ENCODE measurements at regions not wholly inside any gene's neighbourhood (a gene's known extent, or its start where the extent isn't known, plus 50 kb on each side); places are given as distances from the start of the nearest gene placed in this dataset.

DNA sequence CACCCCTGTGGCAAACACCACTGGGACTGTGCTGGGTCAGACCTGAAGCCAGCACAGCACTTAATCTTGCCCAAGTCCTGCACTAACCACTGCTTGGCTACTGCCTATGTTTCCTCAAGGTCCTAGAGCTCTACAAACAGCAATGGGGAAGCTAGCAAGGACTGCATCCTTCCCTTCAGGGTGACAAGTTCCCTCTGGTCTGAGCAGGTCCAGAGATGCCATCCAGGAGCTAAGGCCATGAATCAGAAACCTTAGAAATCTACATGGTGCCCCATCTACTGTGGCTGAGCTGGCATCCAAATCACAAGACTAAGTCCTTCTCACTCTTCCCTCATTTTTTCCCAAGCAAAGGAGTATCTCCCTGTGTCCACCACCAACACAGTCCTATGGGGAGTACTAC lies 239.7 kb upstream of the UGT8 start:
- no peak for DNase-seq (ENCODE audit: low read depth in 1 of 2, low spot score in 1 of 2)

DNA sequence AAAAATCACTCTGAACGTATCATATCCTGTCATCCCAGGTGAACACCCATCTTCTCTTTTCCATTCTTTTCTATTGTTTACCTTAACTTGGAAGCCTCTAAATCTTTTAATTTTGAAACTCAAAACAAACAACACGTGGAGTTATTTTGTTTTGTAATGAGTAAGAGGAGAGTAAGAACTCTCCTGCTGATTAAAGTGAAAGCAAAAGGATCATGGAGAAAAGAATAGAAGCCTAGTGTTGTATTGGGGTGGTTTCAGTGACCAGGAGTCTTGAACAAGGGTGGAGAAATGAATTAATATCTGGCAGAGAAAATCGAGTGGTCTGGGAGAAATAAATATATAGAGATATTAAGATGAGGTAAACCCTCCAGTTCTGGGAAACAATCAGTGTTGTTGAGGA lies 237.4 kb upstream of the UGT8 start:
- DNase-seq (ENCODE audit: low read depth in 1 of 2, low spot score in 1 of 2), result no peak

DNA sequence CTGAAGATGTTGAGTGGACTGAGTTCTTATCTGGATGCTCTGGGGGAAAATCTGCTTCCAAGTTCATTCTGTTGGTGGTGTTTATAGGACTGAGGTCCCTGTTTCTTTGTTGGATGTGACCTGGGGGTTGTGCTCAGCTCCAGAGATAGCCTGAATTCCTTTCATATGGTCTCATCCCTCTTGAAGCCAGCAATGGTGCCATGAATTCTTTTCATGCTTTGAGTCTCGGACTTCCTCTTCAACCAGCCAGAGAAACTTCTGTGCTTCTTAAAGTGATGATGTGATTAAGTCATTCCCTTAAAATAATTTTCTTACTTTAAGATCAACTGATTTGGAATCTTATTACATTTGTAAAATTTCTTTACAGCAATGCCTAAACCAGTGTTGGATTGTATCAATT lies 233.8 kb upstream of the UGT8 start:
- DNase-seq (ENCODE audit: low read depth in 1 of 2, low spot score in 1 of 2), result no peak

DNA sequence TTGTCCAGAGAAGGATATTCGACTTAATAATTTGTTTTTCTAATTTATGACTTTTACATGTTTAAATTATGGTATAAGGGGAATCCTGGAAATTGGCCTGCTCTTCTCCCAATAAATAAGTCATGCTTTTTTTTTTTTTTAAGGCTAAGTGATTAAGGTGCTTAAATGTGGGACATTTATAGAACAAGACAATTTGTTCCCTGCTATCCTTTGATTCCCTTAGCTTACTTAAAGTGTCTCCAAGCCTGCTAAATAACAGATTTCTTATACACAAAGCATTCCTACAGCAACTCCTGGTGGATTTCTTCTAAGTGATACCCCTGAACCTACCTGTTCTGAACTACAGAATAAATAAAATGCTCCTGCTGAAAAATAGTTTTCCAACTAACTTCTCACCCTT lies 233.0 kb upstream of the UGT8 start:
- DNase-seq (ENCODE audit: low read depth in 1 of 2, low spot score in 1 of 2), result no peak

DNA sequence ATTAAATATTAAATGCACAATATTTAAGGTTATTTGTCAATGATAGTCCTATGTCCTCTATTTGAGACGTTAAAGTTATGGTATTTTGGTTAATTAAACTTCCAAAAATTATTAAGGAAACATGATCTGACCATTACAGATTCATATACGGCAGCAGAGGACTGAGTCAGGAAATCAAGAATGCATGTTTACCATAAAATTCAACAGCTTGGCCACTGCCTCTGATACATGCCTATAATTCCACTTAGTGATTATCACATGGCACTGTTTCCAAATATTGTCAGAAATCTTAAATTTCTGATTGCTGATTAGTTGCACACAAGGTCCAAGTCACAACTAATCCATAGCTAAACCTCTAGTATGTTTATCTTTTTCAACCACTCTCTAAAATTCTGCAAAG lies 232.2 kb upstream of the UGT8 start:
- DNase-seq (ENCODE audit: low read depth in 1 of 2, low spot score in 1 of 2), result no peak

DNA sequence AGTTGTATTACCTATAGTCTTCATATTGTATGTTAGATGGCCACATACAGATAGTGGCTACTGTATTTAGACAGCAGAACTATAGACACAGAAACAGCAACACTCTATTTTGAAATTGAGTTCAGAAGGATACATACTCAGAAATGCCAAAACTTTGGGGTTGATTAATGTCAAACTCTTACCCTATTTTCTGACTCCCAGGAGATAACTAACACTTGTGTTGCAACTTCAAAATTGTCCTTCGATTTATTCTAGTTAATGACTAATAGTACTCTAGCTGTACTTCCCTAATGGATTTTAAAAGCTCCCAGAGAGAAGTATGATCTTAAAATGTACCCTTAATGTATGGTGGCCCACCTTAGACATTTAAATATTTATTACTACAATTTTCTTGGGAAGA lies 229.9 kb upstream of the UGT8 start:
- no peak for DNase-seq (ENCODE audit: low read depth in 1 of 2, low spot score in 1 of 2)

DNA sequence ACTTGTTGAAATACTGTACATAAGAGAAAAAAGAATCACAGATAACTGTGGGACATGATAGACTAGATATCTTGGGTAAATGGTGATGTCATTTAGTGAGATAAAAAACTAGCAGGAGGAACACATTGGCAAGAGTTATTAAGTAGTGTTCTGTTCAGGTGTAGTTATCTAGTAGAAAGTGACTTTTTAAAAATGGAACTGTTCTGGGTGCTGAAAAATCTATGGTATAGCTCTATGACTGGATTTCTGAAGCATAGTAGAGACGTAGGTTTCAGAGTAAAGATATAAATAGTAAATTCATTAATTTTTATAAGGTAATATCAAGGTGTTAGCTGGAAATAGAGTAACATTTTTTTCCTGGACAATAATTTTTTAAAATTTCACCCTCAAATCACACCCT lies 225.1 kb upstream of the UGT8 start:
- no peak for DNase-seq (ENCODE audit: low read depth in 1 of 2, low spot score in 1 of 2)

DNA sequence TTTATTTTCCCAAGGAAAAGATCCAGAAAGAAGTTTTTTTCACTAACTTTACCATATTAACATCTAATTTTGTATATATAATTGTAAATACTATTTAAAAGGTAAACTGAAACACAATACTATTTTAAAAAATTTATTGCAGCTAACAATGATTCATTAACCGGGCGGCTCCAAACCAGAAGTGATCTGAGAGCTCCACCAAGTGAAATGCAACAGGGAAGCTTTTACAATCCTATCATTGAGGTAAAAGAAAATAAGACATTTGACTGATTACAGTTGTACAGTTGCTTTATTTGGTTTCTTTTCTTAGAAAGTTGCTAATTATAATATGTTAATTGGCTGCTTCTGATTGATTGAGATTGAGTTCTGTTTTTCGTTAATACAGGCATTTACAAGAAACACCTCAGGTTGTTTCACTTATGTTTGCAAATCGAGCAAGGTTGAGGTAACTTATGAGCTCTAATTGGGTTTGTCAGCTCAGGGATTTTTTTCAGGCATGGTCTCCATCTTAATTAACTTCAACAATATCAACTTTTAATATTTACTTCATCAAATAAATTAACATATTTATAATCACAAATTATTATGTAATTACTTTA lies 220.2 kb upstream of the UGT8 start:
- DNase-seq (ENCODE audit: low read depth in 1 of 2, low spot score in 1 of 2), result no peak

DNA sequence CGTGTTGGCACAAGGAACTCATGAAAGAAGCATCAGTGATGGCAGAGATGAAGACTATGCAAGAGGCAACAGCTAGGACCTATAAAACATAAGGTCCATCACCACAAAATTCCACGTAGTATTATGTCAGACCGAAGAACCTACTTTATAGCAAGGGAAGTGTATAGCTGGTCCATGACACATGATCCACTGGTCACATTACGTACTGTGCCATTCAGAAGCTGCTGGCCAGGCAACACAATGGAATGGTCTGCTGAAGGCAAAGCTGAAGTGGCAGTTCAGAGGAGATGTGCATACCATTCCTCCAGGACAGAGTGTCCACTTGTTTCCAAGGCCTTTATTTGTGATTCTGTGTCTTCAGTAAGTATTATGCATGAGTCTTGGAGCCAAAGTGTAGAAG lies 215.5 kb upstream of the UGT8 start:
- no peak for DNase-seq (ENCODE audit: low read depth in 1 of 2, low spot score in 1 of 2)

DNA sequence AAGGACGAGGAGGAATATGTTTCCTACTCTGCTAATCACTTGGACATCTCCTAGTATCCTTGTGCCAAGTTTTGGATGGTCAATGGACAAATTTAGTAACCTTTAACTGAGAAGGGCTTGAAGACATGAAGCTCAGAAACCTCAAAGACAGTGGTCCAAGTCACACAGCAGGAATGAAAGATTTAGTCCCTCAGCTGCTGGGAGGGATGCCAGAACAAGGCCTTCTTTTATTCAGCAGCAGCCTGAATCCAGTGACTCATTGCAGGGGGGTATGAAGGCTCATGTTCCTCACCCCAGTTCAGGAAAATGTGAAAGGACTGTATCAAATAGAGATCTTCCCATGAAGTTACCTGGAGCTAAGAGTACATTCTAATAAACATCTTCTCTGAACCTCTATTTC lies 214.9 kb upstream of the UGT8 start:
- no peak for DNase-seq (ENCODE audit: low read depth in 1 of 2, low spot score in 1 of 2)

DNA sequence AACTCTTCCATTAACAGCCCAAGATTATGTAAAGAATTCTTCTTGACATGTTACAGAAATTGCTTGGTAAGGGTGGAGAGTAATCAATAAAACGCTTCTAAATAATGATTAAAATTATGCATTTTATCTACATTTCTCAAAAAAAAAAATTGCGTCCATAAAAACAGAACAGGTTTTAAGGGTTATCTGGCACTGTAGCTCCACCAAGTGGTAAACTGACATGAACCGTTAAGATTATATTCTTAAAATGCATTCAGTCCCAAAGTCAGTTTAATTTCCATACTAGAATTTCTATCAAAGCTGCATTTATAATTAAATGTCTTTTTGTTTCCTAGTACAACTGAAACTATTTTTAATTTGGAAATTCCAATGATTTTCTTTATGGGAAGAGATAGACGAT lies 214.0 kb upstream of the UGT8 start:
- DNase-seq (ENCODE audit: low read depth in 1 of 2, low spot score in 1 of 2), result no peak

DNA sequence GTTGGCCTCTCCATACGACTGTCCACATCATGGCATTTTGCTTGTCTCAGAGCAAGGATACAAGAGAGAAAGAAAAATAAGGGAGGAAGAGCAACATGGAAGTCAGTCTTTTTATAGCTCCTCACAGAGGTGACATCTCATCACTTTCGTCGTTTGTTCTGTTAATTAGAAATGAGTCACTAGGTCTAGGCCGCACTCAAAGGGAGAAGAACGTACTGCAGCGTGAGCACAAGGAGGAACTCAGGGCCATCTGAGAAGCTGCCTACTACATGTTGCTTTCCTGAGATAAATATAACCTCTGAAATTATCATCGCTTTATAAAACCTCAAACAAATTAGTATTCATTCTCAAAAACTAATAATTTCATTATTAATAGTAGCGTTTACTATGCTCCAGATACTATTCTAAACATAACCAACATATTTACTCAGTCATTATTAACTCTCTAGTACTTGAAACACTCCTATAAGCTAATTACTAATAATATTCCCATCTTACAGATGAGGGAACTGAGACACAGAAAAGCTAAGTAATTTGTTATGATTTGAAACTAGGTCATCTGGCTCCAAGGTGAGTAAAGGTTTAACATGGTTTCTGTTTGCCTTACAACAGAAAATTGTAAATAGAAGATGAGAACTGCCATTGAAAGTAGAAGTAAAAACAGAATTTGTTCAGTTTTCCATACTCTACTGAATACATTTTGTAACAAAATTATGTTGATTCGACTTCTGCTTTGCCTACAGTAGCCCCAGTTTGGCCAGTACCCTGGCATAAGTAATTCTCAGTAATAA lies 213.2 kb upstream of the UGT8 start:
- no peak for DNase-seq (ENCODE audit: low read depth in 1 of 2, low spot score in 1 of 2)

DNA sequence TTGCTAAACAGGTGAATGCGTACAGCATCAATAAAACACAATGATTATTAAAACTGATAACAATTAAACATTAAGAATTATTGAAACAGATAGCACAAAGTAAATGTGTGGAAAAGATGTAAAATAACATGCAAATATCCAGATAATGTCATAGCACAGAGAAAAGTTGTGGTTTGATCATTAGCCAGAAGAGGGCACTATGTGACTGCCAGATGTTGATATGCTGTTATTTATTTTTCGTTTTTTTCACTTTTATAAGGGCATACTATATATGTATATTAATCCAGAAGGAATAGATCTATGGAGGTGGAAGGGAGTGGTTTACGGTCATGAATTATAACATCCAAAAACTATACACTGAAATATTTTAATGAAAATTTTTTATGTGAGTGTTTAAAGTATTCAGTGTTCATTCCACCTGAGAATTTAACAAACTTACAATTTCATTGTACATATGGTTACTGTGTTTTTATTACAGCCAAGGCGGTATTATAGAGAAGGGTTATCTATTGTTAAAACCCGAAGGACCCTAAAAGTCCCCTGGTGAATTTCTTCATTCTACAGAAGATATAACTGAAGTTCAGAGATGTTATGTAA lies 211.9 kb upstream of the UGT8 start:
- DNase-seq (ENCODE audit: low read depth in 1 of 2, low spot score in 1 of 2), result no peak

DNA sequence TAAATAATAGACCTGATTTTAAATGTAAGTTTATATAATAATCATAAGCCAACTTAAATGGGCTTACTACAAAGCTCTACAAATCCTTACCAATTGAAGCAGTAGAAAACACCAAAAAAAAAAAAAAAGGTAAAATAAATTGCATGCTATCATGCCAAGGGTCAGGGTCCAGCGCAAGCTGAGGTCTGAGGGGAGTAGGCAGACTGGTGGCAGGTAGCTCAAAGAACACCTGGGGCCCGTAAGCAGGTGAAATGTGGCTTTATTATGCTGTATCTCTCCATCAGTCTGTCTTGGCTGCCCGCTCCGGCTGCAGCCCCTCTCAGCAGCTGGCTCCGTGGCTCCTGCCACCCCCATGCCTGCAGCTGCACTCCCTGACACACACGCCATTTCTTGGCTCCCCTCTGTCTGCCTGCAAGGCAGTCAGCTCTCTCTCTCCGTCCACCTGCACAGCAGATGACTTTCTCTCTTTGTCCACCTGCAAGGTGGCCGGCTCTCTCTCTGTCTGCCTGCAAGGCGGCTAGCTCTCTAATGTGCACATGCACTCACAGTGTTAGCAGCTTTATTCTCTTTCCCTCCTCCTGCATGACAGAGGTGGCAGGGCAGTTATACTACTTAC lies 209.4 kb upstream of the UGT8 start:
- DNase-seq (ENCODE audit: low read depth in 1 of 2, low spot score in 1 of 2), result no peak

DNA sequence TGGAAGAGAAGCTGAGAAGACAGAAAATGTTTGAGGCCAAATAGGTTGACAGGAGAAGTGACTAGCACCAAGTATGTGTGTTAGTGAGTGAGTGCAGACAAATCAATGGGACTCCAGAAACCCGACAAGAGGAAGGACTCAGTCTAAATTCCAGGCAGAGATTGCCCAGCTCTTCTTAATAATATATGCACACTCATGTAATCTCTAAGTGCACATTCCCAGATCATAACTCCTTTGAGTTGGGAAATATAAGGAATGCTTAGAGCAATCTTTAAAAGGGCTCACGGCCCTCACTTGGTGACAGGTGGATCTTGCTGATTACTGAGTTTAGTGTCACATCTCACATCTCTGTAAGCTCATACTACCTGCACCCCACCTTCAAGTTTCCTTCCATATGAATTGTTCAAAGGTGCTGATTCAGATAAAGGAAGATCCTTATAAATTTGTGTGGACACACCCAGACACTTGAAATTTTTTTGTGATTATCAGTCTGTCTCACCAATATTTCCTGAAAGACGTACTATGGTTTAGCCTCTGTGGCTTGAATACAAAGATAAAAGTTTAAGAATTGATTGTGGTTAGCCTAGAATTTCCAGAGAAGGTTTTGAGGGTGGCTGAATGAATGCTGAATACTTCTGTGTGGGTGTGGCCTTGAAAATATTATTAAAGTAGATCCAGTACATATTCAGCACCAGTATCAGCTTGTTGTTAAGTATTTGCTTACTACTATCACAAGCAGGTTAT lies 205.1 kb upstream of the UGT8 start:
- DNase-seq (ENCODE audit: low read depth in 1 of 2, low spot score in 1 of 2), result no peak

DNA sequence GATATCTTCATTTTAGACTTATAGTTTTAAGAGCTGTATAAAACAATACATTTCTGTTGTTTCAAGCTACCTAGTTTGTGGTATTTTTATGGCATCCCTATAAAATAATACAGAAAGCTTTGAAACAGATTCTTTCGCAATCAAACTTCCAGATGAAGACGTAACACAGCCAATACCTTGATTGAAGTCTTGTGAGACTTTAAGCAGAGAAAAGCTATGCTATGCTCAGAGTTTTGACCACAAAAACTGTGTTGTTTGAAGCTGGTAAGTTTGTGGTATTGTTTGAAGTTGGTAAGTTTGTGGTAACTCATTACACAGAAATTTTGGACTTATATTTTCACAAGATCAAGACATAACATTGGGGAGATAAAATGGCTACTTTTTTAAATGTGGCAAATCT lies 201.8 kb upstream of the UGT8 start:
- no peak for DNase-seq (ENCODE audit: low read depth in 1 of 2, low spot score in 1 of 2)

DNA sequence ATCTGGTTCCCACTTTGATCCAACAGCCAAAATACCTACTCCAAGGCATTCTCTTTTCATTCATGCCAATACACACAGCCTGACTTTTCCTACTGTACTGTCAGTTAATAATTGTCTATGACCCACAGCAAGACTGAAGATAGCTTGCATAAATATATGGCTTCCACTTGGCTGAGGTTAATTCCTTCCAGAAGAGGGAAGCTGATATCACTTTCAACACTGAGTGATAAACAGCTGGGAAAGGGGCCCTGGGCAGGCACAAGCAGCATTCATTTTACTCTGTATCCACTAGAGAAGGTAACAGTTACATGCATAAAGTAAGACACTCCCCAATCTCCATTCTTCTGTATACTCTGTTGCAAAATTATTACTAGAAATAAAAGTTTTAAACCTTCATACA lies 200.2 kb upstream of the UGT8 start:
- DNase-seq (ENCODE audit: low read depth in 1 of 2, low spot score in 1 of 2), result no peak

DNA sequence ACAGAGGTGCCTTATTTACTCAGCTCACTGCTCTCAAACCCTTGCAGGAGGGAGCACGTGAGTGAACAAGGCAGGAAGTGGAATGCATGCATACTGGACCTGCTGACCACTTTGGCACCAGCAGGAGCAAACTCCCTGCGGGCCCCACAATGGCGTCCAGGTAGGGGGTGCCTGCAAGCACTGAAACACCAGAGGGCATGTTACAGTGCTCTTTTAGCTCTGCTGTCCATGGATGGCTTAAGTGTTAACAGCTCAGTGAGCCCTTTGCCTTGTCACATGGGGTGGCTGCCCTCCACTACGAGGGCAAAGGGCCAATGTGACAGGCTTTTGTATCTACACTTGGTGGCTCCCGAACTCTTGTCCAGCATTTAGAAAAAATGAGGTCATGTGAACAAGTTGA lies 199.5 kb upstream of the UGT8 start:
- no peak for DNase-seq (ENCODE audit: low read depth in 1 of 2, low spot score in 1 of 2)

DNA sequence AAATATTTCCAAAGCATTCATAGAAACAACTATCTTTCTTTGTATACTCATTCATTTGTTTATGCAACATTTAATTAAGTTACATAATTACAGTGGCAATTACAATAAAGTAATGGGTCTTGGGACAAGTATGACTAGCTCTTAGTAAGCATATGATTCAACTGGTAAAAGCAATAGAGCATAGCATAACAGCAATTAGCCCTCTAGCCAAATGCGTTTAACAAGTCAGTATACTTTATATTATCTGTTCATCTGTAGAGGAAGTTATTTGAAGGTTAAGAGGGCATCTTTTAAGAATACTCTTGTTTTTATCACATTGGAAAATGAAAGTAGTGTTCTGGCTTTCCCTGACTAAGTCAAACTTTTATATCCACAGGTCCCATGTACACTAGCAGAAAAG lies 198.1 kb upstream of the UGT8 start:
- DNase-seq (ENCODE audit: low read depth in 1 of 2, low spot score in 1 of 2), result no peak

DNA sequence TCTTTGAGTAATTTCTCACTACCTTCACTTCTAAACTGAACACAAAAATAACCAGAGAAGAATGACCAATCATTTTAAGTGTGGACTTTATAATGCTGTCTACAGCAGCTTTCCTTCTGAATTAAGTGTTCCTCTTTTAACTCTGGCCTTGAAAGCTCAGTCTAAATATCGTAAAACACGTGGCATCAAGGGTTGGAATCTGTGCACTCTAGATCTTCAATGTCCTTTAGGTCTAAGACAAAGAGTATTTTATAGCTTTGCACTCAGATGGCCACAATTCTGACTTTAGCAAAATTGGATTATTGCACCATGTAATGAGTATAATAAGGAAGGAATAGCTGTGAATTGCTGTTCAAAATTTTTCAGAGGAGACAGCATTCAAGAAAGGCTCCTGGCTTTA lies 197.1 kb upstream of the UGT8 start:
- DNase-seq (ENCODE audit: low read depth in 1 of 2, low spot score in 1 of 2), result no peak

DNA sequence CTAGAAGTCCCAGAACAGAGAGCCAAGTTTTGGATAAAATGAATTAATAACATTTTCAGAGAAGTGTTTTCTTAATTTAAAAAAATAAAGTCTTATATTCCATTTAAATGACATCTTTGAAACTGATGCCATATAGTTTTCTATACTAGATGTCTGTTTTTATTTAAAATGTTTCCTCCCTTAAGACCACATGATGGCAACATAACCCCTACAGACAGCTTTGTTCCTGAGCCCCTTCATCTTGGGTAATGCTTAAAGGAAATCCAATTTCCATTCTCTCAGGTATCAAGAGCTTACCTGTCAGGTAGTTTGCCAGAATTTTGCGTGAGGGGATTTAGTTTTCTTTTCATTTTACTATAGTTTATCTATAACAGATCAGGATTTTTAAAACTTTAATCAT lies 181.4 kb upstream of the UGT8 start:
- no peak for DNase-seq (ENCODE audit: low read depth in 1 of 2, low spot score in 1 of 2)

DNA sequence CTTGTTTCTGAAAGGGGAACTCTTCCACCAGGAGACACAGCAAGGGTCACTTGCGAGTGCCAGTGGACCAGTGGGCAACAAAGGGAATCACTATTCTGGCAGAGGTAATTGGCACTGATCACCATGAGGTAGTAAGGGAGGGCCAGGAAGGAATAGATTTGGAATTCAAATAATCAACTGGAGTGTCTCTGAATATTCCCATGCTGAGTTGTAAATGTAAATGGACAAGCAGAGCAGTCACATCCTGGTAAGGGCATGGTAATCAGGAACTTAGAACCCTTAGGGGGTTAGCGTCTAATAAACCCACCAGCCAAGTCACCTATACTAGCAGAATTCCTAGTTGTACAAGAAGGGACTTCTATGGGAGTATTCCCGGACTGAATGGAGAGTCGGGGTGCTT lies 178.5 kb upstream of the UGT8 start:
- no peak for DNase-seq (ENCODE audit: low read depth in 1 of 2, low spot score in 1 of 2)

Data from activated T-helper 1 cell treated with anti-CD3 and anti-CD28 coated beads, Interleukin-2, amount 50 U/mL, for 16 hours (primary cell).